ENCODE measurements at regions not wholly inside any gene's neighbourhood (a gene's known extent, or its start where the extent isn't known, plus 50 kb on each side); places are given as distances from the start of the nearest gene placed in this dataset.

GRCh38 chrX:69074726-69075125 lies 90.5 kb downstream of the PJA1 start:
- TF ChIP-seq, protein P1, sequence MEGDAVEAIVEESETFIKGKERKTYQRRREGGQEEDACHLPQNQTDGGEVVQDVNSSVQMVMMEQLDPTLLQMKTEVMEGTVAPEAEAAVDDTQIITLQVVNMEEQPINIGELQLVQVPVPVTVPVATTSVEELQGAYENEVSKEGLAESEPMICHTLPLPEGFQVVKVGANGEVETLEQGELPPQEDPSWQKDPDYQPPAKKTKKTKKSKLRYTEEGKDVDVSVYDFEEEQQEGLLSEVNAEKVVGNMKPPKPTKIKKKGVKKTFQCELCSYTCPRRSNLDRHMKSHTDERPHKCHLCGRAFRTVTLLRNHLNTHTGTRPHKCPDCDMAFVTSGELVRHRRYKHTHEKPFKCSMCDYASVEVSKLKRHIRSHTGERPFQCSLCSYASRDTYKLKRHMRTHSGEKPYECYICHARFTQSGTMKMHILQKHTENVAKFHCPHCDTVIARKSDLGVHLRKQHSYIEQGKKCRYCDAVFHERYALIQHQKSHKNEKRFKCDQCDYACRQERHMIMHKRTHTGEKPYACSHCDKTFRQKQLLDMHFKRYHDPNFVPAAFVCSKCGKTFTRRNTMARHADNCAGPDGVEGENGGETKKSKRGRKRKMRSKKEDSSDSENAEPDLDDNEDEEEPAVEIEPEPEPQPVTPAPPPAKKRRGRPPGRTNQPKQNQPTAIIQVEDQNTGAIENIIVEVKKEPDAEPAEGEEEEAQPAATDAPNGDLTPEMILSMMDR (IDR thresholded peaks at IDR 0.05): no peak
- TF ChIP-seq POLR2AphosphoS5 (IDR thresholded peaks at IDR 0.05; ENCODE audit: insufficient read depth in 1 of 2, low read depth in 1 of 2): no peak
